GM18868 (cell line): ENCODE measurements at regions not wholly inside any gene's neighbourhood (a gene's known extent, or its start where the extent isn't known, plus 50 kb on each side); places are given as distances from the start of the nearest gene placed in this dataset.

Source experiments
- ATAC-seq: cut with Tn5 transposase; IDR thresholded peaks from one replicate; pipeline ENCODE4 v1.9.1; 2021; ENCODE audit warnings: mild to moderate bottlenecking, moderate library complexity; ENCODE audit not compliant: unreplicated experiment

GRCh38 chr3:22977042-22977441, 226.1 kb upstream of the UBE2E2 start:
- ATAC-seq = no peak

- ATAC-seq = peak; percentile 73
These were observed 225.4 kb upstream of the UBE2E2 start for GRCh38 chr3:22977650-22978289.

- ATAC-seq = no peak
These were observed 223.5 kb upstream of the UBE2E2 start for GRCh38 chr3:22979581-22979980.

- no peak for ATAC-seq
These were observed 222.8 kb upstream of the UBE2E2 start for GRCh38 chr3:22980346-22980745.

DNA sequence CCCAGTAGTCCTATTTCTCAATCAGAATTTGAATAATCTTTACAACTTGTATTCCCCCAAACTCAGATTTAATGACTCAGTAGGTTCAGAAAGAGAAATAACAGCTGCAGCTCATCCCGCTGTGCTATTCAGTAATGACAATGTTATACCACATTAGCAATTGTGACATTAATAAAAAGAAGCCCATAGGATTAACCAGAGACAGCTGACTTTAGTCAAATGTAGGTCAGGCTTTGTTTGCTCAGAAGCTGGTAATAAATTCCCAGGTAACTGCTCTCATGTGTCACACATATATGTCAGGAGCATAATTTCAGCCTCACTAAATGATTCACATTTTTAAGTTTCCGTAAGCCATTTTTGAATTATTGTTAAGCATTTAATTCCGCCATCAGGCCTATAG, 222.0 kb upstream of the UBE2E2 start:
- no peak for ATAC-seq

GRCh38 chr3:22981861-22982260, 221.3 kb upstream of the UBE2E2 start:
- no peak for ATAC-seq

DNA sequence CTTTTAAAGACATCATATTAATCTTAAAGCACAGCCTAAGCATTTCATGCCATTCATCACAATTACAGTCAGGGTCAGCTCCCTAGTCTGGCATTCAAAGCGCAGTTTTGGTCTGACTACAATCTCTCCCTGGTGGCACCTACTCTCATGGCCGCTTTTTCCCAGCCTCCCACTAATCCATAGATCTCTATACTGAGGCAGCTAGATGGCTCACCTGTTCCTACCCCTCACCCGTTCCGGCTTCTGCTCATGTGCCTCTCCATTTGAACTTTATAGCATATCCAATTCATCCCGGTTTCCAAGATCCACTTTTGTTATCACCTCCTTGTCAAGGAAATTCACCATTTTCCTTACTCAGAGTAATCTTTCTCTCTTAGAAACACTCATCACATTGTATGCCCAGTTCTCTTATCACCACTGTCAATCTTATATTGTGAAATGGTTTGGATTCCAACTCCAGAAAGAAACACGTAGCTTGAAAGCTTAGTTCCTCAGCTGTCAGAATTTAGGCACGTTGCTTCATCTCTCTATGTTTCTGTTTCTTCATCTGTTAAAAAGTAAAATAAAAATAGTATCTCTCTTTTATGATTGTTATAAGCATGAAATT, 220.0 kb upstream of the UBE2E2 start:
- no peak for ATAC-seq

GRCh38 chr3:22986958-22987357, 216.2 kb upstream of the UBE2E2 start:
- ATAC-seq = no peak

DNA sequence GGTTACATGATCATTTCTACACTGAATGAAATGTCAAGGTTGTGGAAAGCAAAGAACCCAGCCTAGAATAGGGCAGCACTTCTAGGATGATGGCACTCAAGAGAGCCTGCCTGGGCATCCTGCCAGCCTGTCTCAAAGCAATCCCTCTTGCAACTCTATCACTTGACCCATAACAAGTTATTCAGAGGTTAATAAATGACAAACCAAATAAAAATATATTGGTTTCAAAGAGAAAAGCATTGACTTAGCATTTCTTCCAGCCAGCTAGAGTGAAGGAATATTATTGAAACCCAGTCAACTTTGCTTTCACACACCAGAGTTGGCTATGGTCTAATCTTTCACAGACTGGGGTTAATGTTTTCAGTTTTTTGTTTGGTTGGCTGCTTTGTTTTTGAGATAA, 214.6 kb upstream of the UBE2E2 start:
- ATAC-seq = no peak

- ATAC-seq = no peak
These were observed 213.4 kb upstream of the UBE2E2 start for GRCh38 chr3:22989716-22990115.

- ATAC-seq = no peak
These were observed 212.6 kb upstream of the UBE2E2 start for GRCh38 chr3:22990291-22991200.

DNA sequence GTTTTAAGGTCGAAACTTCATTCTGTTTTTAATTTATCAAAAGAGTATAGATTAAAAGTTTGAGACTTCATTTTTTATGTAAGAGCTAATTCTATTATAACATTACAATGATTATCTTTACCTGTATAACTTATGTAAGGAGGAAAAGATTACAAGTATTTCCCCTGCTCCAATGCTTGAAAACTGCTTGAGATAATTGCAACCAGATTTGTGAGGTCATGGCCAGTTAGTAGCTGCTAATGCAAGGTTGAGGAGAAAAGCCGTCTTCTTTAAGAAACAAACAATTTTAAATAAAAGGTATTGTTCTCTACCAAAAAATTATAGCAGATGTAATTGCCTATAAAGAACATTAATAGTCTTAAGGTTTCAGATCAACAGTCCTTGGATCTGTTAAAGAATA, 208.3 kb upstream of the UBE2E2 start:
- no peak for ATAC-seq

GRCh38 chr3:22996920-22997571, 206.1 kb upstream of the UBE2E2 start:
- ATAC-seq = no peak

DNA sequence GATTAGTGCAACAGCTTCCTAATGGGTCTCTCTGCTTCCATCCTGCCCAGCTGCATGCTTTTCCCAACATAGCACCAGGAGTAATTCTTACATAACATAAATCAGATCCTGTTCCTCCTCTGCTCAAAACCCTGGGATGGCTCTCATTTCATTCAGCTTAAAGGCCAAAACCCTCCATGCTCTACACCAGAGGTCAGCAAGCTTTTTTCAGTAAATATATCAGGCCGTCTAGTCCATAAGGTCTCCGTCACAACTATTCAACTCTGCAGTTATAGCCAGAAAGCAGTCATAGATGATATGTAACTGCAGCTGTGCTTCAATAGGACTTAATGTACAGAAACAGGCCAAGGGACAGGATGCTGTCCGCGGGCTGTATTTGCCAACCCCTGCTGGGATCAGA, 202.8 kb upstream of the UBE2E2 start:
- no peak for ATAC-seq

DNA sequence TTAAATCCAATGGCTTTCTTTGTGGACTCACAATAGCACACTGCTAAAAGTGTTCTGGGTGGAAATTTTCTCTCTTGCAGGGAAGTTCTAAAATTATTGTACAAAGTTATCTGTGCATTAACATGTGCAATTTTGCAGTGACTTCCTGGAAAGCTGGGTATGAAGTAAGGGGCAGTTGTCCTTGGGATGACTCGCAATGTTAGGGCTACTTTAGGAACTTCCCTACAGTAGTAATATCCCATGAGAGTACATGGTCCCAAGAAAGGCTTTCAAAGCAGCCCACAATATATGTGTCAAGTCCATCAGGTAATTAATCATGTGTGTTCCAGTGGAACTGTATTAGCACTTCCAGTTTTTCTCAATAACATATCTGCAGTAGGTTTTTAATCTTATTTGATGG, 201.0 kb upstream of the UBE2E2 start:
- ATAC-seq = no peak

GRCh38 chr3:23002836-23003732, 200.0 kb upstream of the UBE2E2 start:
- ATAC-seq = no peak

- no peak for ATAC-seq
These were observed 199.4 kb upstream of the UBE2E2 start for GRCh38 chr3:23003733-23004046.

DNA sequence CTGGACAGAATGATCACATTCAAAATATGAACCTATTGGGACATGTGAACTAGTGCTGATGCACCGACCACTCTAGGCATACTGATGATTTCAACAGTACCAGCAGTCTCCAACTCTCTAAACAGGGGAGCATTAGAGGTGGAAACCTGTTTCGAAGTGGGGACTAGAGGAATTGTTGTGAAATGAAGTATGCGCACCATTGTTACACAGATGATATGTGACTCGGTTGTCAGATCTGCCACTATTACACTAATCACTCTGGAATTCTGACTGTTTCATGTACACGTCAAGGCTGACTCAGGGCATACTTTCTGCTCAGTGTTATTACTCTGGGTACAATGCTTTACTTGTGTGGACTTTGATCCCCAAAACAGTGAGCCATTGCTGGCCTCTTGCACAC, 198.2 kb upstream of the UBE2E2 start:
- ATAC-seq = no peak

DNA sequence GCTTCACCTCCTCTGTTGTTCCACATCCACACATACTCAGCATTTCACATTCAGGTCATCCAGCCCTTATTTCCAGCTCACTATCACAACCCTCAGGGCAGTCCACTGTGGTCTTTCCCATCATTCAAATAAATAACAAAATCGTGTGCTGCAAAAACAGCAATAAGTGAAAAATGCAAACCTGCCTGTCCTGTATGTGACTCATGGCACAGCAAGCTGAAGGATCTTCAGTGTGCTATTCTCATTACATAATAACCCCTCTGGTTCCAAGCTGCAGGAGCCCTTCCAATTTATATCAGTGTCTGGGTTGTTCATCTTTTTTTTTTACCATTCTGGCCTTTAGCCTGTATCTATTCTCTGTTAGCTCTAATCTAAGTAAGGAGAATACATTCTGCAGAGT, 185.3 kb upstream of the UBE2E2 start:
- ATAC-seq = no peak

- ATAC-seq = no peak
These were observed 183.4 kb upstream of the UBE2E2 start for GRCh38 chr3:23019596-23020300.
